NCI-H345 treated with DMSO at 0.1 percent for 48 hours (cell line): ENCODE measurements at regions not wholly inside any gene's neighbourhood (a gene's known extent, or its start where the extent isn't known, plus 50 kb on each side); places are given as distances from the start of the nearest gene placed in this dataset.
"Not testable (repeated sequence)": the region's sequence is repeated elsewhere in the genome, so short reads cannot be mapped to it uniquely, and the experiment has no call there.

ENCODE experiments used
- DNase-seq: peaks from one replicate; lab custom pipeline; 2025; ENCODE audit not compliant: unreplicated experiment; lab: John Stamatoyannopoulos, UW

GRCh38 chr2:13515254-13515653 lies 798.5 kb downstream of the TRIB2 start:
- no peak for DNase-seq

- DNase-seq: no peak
Measured at GRCh38 chr2:13522096-13522495, 805.4 kb downstream of the TRIB2 start.

- DNase-seq: no peak
Measured at GRCh38 chr2:13522917-13523821, 806.4 kb downstream of the TRIB2 start.

- no peak for DNase-seq
Measured at GRCh38 chr2:13524492-13524891, 807.8 kb downstream of the TRIB2 start.

- not testable (repeated sequence) for DNase-seq
Measured at GRCh38 chr2:13531735-13532410, 815.1 kb downstream of the TRIB2 start.

- DNase-seq: not testable (repeated sequence)
Measured at GRCh38 chr2:13532781-13533523, 816.2 kb downstream of the TRIB2 start.

- DNase-seq: no peak
Measured at GRCh38 chr2:13533524-13533922, 816.8 kb downstream of the TRIB2 start.

- no peak for DNase-seq
Measured at GRCh38 chr2:13536941-13537340, 820.2 kb downstream of the TRIB2 start.

GRCh38 chr2:13537771-13538349 lies 821.1 kb downstream of the TRIB2 start:
- DNase-seq: no peak

- peak; percentile 89 for DNase-seq
Measured at GRCh38 chr2:13539296-13539695, 822.6 kb downstream of the TRIB2 start.

- DNase-seq: no peak
Measured at GRCh38 chr2:13542061-13542460, 825.3 kb downstream of the TRIB2 start.

- DNase-seq: no peak
Measured at GRCh38 chr2:13542642-13543041, 825.9 kb downstream of the TRIB2 start.

- no peak for DNase-seq
Measured at GRCh38 chr2:13543550-13543949, 826.8 kb downstream of the TRIB2 start.

- DNase-seq: no peak
Measured at GRCh38 chr2:13545320-13545719, 828.6 kb downstream of the TRIB2 start.

GRCh38 chr2:13546131-13546530 lies 829.4 kb downstream of the TRIB2 start:
- DNase-seq: no peak

- peak; percentile 65 for DNase-seq
Measured at GRCh38 chr2:13550285-13551231, 833.8 kb downstream of the TRIB2 start.

- no peak for DNase-seq
Measured at GRCh38 chr2:13558368-13558767, 841.6 kb downstream of the TRIB2 start.

GRCh38 chr2:13560322-13560721 lies 843.6 kb downstream of the TRIB2 start:
- no peak for DNase-seq

GRCh38 chr2:13572466-13572865 lies 855.7 kb downstream of the TRIB2 start:
- DNase-seq: no peak

GRCh38 chr2:13574831-13575230 lies 858.1 kb downstream of the TRIB2 start:
- no peak for DNase-seq
